Lower lobe of right lung (tissue), 2 donors: ENCODE measurements at regions not wholly inside any gene's neighbourhood (a gene's known extent, or its start where the extent isn't known, plus 50 kb on each side); places are given as distances from the start of the nearest gene placed in this dataset.
A peak's percentile ranks its signal among the peaks of the same experiment; 100 is the strongest.
"Not testable (repeated sequence)": the region's sequence is repeated elsewhere in the genome, so short reads cannot be mapped to it uniquely, and the experiment has no call there.

Source experiments
- ATAC-seq, 2 donors: fragments of 200-7000 bp; cut with Tn5 transposase; one replicate each; pipeline ENCODE4 v1.9.1; 2020 to 2022; ENCODE audit warnings: mild to moderate bottlenecking in 2 of 2, moderate library complexity in 2 of 2
- DNase-seq: peaks from one replicate; pipeline ENCODE4 v3.0.0-alpha.2; 2020
- H3K27ac ChIP-seq: fragments of 200-600 bp; one replicate; pipeline ENCODE4 v1.8.0; 2022
- H3K27me3 ChIP-seq: fragments of 200-600 bp; one replicate; pipeline ENCODE4 v1.8.0; 2022; ENCODE audit warnings: low read depth
- H3K36me3 ChIP-seq: fragments of 200-600 bp; one replicate; pipeline ENCODE4 v1.8.0; 2022; ENCODE audit warnings: mild to moderate bottlenecking
- H3K4me1 ChIP-seq: fragments of 200-600 bp; one replicate; pipeline ENCODE4 v1.8.0; 2022
- H3K4me3 ChIP-seq: fragments of 200-600 bp; one replicate; pipeline ENCODE4 v1.8.0; 2022; ENCODE audit warnings: mild to moderate bottlenecking
- H3K9me3 ChIP-seq: fragments of 200-600 bp; one replicate; pipeline ENCODE4 v1.8.0; 2022
- intact Hi-C: fragments of 100-400 bp; cut with DNase I; formaldehyde crosslinking; loops from one replicate; pipeline ENCODE4 v1.11.0; 2022
- TF ChIP-seq, protein P1 (sequence below): fragments of 200-600 bp; IDR thresholded peaks from one replicate; pipeline ENCODE4 v1.8.0; 2022; ENCODE audit warnings: antibody characterized with exemption, mild to moderate bottlenecking
- donor health status: DM: no; HTN: yes; CAD: no; lungs with severe emphysema.

DNA sequence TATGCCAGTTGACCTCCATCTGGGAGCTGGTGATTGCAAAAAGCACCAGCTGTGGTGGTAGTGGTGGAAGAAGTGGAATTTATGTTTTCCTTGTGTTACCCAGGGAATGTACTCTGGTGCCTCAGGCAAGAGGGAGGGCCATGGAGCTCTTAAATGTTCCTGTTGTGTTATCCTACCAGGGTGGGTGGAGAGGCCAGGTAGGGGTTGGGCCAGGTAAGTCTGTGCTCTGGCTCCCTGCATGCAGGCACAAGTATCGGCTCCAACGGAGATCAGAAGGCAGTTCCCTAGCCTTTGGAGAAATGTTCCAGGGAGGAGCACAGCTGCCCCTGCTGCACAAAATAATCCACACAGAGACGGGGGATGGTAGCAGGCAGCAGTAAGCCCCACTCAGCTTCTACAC is 419.3 kb upstream of the EYS start:
- no peak overlapping the region for H3K4me3 ChIP-seq
- DNase-seq (no peak), ATAC-seq (peak in 1 of 2 donors; percentile 19)
- no peaks in the 10 kb centered on the region for H3K36me3 ChIP-seq
- H3K4me1 ChIP-seq: no peaks in the 10 kb centered on the region
- no peak overlapping the region for H3K27ac ChIP-seq
- H3K9me3 ChIP-seq: peaks cover under 1% of the 10 kb centered on the region
- no peaks in the 10 kb centered on the region for H3K27me3 ChIP-seq
- TF ChIP-seq, protein P1, sequence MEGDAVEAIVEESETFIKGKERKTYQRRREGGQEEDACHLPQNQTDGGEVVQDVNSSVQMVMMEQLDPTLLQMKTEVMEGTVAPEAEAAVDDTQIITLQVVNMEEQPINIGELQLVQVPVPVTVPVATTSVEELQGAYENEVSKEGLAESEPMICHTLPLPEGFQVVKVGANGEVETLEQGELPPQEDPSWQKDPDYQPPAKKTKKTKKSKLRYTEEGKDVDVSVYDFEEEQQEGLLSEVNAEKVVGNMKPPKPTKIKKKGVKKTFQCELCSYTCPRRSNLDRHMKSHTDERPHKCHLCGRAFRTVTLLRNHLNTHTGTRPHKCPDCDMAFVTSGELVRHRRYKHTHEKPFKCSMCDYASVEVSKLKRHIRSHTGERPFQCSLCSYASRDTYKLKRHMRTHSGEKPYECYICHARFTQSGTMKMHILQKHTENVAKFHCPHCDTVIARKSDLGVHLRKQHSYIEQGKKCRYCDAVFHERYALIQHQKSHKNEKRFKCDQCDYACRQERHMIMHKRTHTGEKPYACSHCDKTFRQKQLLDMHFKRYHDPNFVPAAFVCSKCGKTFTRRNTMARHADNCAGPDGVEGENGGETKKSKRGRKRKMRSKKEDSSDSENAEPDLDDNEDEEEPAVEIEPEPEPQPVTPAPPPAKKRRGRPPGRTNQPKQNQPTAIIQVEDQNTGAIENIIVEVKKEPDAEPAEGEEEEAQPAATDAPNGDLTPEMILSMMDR: no peak
- intact Hi-C loops: no loop called here

DNA sequence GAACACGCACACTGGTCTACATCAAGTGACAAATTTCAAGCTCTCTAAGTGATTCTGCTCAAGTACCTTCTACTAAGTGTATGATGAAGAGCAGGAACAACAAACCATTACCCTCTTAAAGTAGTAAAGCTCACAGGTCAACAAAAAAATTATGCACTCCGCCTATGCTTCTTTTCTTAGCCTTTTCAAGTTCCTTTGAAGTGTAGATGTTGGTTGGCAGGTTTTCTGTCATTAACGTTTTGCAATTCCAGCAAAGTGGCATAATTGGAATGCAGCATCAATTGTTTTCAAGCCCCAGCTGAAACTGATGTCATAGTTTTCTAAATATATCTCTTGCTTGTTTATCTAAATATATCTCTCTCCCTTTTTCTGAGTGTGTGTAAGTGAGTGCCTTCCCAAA is 396.9 kb upstream of the EYS start:
- DNase-seq: no peak

DNA sequence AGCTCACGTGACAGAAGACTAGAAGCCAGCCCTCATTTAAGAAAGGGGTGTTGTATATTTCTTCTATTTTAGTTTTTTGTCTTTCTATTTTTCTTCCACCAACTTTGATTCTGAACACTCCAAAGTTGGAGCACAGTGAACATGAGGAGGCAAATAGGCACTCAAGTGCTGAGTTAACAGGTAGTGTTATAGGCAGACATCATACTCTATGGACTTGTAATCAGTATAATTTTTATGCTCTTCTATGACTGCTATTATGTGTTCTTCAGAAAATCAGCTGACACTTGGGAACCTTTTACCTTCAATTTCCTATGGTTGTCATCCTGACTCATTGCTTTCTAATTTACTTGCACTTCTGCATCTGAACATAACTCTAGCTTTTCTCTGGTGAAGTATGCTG is 396.3 kb upstream of the EYS start:
- intact Hi-C loops: no loop called here
- H3K36me3 ChIP-seq: no peaks in the 10 kb centered on the region
- TF ChIP-seq, protein P1: no peak

More for the DNA sequence above, 396.9 kb upstream of the EYS start:
- H3K4me3 ChIP-seq: no peak overlapping the region
- H3K36me3 ChIP-seq: no peaks in the 10 kb centered on the region
- no peak overlapping the region for H3K27ac ChIP-seq
- H3K27me3 ChIP-seq: no peaks in the 10 kb centered on the region
- H3K9me3 ChIP-seq: no peaks in the 10 kb centered on the region
- no peaks in the 10 kb centered on the region for H3K4me1 ChIP-seq
- intact Hi-C loops: no loop called here
- ATAC-seq: peak; percentile 53 to 75
- TF ChIP-seq, protein P1: no peak

DNA sequence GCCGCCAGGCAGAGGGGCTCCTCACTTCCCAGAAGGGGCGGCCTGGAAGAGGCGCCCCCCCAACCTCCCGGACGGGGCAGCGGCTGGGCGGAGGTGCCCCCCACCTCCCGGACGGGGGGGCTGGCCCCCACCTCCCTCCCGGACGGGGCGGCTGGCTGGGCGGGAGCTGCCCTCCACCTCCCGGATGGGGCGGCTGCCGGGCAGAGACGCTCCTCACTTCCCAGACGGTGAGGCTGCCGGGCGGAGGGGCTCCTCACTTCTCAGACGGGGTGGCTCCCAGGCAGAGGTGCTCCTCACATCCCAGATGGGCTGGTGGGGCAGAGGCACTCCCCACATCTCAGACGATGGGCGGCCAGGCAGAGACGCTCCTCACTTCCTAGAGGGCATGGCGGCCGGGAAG is 389.7 kb upstream of the EYS start:
- H3K27me3 ChIP-seq: no peaks in the 10 kb centered on the region
- H3K9me3 ChIP-seq: no peaks in the 10 kb centered on the region
- H3K27ac ChIP-seq: no peak overlapping the region
- no peak for ATAC-seq
- H3K4me3 ChIP-seq: no peak overlapping the region
- no peaks in the 10 kb centered on the region for H3K4me1 ChIP-seq
- TF ChIP-seq, protein P1: no peak
- no peaks in the 10 kb centered on the region for H3K36me3 ChIP-seq
- DNase-seq: no peak
- intact Hi-C loops: no loop called here

More for the DNA sequence above, 396.3 kb upstream of the EYS start:
- Histone ChIP-seq H3K27ac (no peak overlapping the region), H3K9me3 (no peaks in the 10 kb centered on the region), H3K4me1 (no peaks in the 10 kb centered on the region), H3K4me3 (no peak overlapping the region), H3K27me3 (no peaks in the 10 kb centered on the region)
- DNase-seq: no peak
- ATAC-seq: no peak

DNA sequence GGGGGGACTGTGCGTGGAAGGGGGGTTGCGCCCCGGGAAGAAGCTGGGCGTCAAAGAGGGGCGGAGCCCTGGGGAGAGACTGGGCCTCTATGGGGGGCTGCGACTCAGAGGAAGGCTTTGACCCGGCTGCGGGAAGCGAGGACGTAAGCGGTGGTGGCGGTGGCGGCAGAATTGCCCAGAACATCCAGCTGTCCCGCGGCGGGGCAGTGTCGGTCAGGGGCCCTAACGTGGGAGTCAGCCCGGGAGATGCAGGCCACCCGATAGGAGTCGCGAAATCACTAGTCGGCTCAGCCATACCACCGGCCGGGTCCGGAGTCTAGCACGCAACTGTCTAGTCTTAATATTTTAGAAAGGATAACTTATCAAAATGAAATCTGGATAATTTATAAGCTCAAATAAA is 387.6 kb upstream of the EYS start:
- intact Hi-C loops: no loop called here
- ATAC-seq: no peak

DNA sequence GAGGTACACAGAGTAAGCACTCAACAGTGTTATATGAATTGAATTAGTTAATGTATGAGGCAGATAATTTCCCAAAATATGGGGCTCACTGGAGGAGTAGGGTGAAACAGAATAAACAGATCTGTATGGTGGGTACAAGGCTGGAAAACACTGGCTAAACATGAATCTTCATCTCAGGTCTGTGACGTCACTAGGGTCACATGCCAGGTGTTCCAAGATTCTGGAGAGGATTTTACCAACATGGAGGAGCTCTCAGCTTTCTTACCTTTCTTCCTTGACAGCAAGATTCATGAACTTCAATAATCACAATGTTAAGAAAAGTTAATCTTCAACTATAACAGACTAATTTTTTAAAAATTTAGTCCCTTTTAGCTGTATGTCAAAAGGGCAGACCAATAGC is 385.3 kb upstream of the EYS start:
- H3K27me3 ChIP-seq, intact Hi-C loops, H3K27ac ChIP-seq, H3K9me3 ChIP-seq, H3K36me3 ChIP-seq, DNase-seq, H3K4me1 ChIP-seq, ATAC-seq, H3K4me3 ChIP-seq: not testable (repeated sequence)

More for the DNA sequence above, 387.6 kb upstream of the EYS start:
- no peak for DNase-seq
- Histone ChIP-seq H3K27ac (no peak overlapping the region), H3K36me3 (no peaks in the 10 kb centered on the region), H3K27me3 (no peaks in the 10 kb centered on the region), H3K9me3 (peaks cover 3% of the 10 kb centered on the region), H3K4me3 (no peak overlapping the region), H3K4me1 (no peaks in the 10 kb centered on the region)
- TF ChIP-seq, protein P1: no peak
